ENCODE measurements at regions not wholly inside any gene's neighbourhood (a gene's known extent, or its start where the extent isn't known, plus 50 kb on each side); places are given as distances from the start of the nearest gene placed in this dataset.

GRCh38 chr6:159108426-159108985 lies 60.7 kb upstream of the FNDC1 start:
- H3K4me3 ChIP-seq (ENCODE audit: low read depth, low read length), result no peak overlapping the region
- POLR2A ChIA-PET, result no interaction called here
- TF ChIP-seq, protein P1, sequence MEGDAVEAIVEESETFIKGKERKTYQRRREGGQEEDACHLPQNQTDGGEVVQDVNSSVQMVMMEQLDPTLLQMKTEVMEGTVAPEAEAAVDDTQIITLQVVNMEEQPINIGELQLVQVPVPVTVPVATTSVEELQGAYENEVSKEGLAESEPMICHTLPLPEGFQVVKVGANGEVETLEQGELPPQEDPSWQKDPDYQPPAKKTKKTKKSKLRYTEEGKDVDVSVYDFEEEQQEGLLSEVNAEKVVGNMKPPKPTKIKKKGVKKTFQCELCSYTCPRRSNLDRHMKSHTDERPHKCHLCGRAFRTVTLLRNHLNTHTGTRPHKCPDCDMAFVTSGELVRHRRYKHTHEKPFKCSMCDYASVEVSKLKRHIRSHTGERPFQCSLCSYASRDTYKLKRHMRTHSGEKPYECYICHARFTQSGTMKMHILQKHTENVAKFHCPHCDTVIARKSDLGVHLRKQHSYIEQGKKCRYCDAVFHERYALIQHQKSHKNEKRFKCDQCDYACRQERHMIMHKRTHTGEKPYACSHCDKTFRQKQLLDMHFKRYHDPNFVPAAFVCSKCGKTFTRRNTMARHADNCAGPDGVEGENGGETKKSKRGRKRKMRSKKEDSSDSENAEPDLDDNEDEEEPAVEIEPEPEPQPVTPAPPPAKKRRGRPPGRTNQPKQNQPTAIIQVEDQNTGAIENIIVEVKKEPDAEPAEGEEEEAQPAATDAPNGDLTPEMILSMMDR (IDR thresholded peaks at IDR 0.05; ENCODE audit: insufficient read depth, low read depth, low read length), result no peak
- CTCF ChIA-PET, result interaction anchor here (2.2 to 2.9 kb wide), 3 partner anchors 20 to 66 kb away, joined by 8 to 15 read pairs (median 13); no protein-coding TSS in a partner anchor
- no peaks in the 10 kb centered on the region for H3K36me3 ChIP-seq (ENCODE audit: control insufficient read depth, insufficient read depth, low read length)
- DNase-seq (ENCODE audit: low read depth), result no peak
- no peaks in the 10 kb centered on the region; the same call in 1 of the 2 replicates for H3K27me3 ChIP-seq (ENCODE audit: control insufficient read depth, insufficient read depth, low read length)

DNA sequence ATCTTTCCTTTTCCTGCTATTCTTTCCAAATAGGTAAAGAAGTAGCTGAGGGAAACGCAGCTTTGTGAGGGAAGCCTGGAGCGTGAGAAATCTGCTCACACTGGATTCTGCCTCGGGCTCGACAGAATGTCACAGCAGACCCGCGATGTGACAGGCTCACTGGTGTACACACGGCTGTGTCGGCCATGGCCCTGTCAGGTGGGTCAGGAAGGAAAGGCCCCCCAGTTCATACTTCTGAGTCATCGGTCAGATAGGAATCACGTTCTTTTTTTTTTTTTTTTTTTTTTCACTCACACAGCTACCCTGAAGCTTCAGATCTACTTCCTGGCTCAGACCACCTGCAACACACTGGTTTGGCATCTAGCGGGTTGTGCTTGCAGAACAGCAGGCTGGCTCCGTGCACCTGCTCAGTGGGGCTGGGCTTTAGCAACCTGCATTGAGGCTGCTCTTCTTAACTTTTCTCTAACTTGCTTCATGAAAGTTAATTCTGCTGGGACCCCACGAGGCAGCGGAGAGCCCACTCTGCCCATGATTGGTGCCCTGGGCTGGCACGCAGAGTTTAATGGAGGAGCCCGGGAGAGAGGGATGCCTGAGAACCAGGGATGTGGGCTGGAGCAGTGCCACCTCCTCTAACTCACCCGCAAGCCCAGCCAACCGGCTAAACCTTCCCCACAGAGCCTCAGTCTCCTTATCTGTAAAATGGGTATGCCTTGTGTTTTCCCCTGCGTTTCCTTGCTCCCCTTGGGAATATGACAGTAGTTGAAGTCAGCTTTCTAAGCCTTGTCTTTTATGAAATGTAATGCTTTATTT lies 61.5 kb upstream of the FNDC1 start:
- Histone ChIP-seq H3K36me3 (ENCODE audit: control insufficient read depth, insufficient read depth, low read length) (no peaks in the 10 kb centered on the region), H3K4me3 (ENCODE audit: low read depth, low read length) (no peak overlapping the region), H3K27me3 (ENCODE audit: control insufficient read depth, insufficient read depth, low read length) (no peaks in the 10 kb centered on the region; the same call in 1 of the 2 replicates)
- DNase-seq (ENCODE audit: low read depth), result no peak
- CTCF ChIA-PET, result interaction anchor here (0.7 to 2.5 kb wide), 6 partner anchors 8 to 100 kb away, joined by 3 to 13 read pairs (median 3); no protein-coding TSS in a partner anchor
- TF ChIP-seq, protein P1 (IDR thresholded peaks at IDR 0.05; ENCODE audit: insufficient read depth, low read depth, low read length), result no peak
- POLR2A ChIA-PET, result interaction anchor here (0.6 kb wide), 1 partner anchor 45 kb away, joined by 3 read pairs; no protein-coding TSS in a partner anchor

- H3K27me3 ChIP-seq (ENCODE audit: control insufficient read depth, insufficient read depth, low read length), result no peaks in the 10 kb centered on the region; the same call in 1 of the 2 replicates
- H3K4me3 ChIP-seq (ENCODE audit: low read depth, low read length), result no peak overlapping the region
- TF ChIP-seq, protein P1 (IDR thresholded peaks at IDR 0.05; ENCODE audit: insufficient read depth, low read depth, low read length), result no peak
- CTCF ChIA-PET, result interaction anchor here (0.8 to 2.2 kb wide), 5 partner anchors 9 to 98 kb away, joined by 3 to 8 read pairs (median 3); no protein-coding TSS in a partner anchor
- DNase-seq (ENCODE audit: low read depth), result no peak
- POLR2A ChIA-PET, result no interaction called here
- H3K36me3 ChIP-seq (ENCODE audit: control insufficient read depth, insufficient read depth, low read length), result no peaks in the 10 kb centered on the region
Observed at GRCh38 chr6:159106627-159107241, 61.9 kb upstream of the TAGAP start.

DNA sequence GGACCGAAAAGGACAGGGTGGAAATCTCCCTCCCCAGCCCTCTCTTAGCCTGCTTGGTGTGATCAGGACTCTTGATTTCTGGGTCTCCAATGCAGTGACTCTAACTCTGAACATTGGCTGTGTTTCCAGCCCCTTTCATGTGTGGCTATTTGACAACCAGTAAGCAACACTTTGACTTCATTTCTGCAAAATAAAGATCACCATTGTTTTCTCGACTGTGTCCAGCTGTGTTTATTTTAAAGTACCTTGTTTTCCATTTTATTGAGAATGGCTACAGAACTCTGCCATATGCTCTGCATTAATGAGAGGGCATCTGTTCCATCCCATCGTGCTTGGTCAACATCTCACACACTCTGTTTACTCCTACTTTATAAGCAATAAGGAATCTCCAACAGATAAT lies 60.9 kb upstream of the TAGAP start:
- ChIA-PET POLR2A (no interaction called here), CTCF (interaction anchor here (1.2 to 5.4 kb wide), 9 partner anchors 7 to 97 kb away, joined by 3 to 33 read pairs (median 6); partner anchors contain the start of gene TAGAP)
- DNase-seq (ENCODE audit: low read depth), result no peak

More for the DNA sequence above, 60.9 kb upstream of the TAGAP start:
- TF ChIP-seq, protein P1 (IDR thresholded peaks at IDR 0.05; ENCODE audit: insufficient read depth, low read depth, low read length), result no peak
- no peaks in the 10 kb centered on the region for H3K36me3 ChIP-seq (ENCODE audit: control insufficient read depth, insufficient read depth, low read length)
- H3K4me3 ChIP-seq (ENCODE audit: low read depth, low read length), result no peak overlapping the region
- no peaks in the 10 kb centered on the region; the same call in 1 of the 2 replicates for H3K27me3 ChIP-seq (ENCODE audit: control insufficient read depth, insufficient read depth, low read length)
